DMS153 (cell line): ENCODE measurements at regions not wholly inside any gene's neighbourhood (a gene's known extent, or its start where the extent isn't known, plus 50 kb on each side); places are given as distances from the start of the nearest gene placed in this dataset.

Experiments used
- DNase-seq: peaks from one replicate; lab custom pipeline; 2025; lab: John Stamatoyannopoulos, UW

- no peak for DNase-seq
Observed at GRCh38 chr1:115203287-115203686, 114.0 kb upstream of the TSPAN2 start.

- DNase-seq, result no peak
Observed at GRCh38 chr1:115201598-115201997, 112.3 kb upstream of the TSPAN2 start.

GRCh38 chr1:115199416-115200132, 110.3 kb upstream of the TSPAN2 start:
- DNase-seq, result no peak

GRCh38 chr1:115198938-115199337, 109.6 kb upstream of the TSPAN2 start:
- DNase-seq, result no peak

- DNase-seq, result no peak
Observed at GRCh38 chr1:115196296-115196695, 107.0 kb upstream of the TSPAN2 start.

GRCh38 chr1:115194506-115194905, 105.2 kb upstream of the TSPAN2 start:
- no peak for DNase-seq

- DNase-seq, result no peak
Observed at GRCh38 chr1:115193046-115193828, 103.9 kb upstream of the TSPAN2 start.

- DNase-seq, result no peak
Observed at GRCh38 chr1:115192200-115192767, 103.0 kb upstream of the TSPAN2 start.

- no peak for DNase-seq
Observed at GRCh38 chr1:115191691-115192090, 102.4 kb upstream of the TSPAN2 start.

GRCh38 chr1:115190540-115191170, 101.4 kb upstream of the TSPAN2 start:
- no peak for DNase-seq

- DNase-seq, result no peak
Observed at GRCh38 chr1:115189814-115190539, 100.7 kb upstream of the TSPAN2 start.

- no peak for DNase-seq
Observed at GRCh38 chr1:115188680-115189395, 99.5 kb upstream of the TSPAN2 start.

- no peak for DNase-seq
Observed at GRCh38 chr1:115186711-115187265, 97.5 kb upstream of the TSPAN2 start.

GRCh38 chr1:115185336-115185735, 96.0 kb upstream of the TSPAN2 start:
- no peak for DNase-seq

- no peak for DNase-seq
Observed at GRCh38 chr1:115184951-115185331, 95.6 kb upstream of the TSPAN2 start.

- DNase-seq, result no peak
Observed at GRCh38 chr1:115184260-115184950, 95.1 kb upstream of the TSPAN2 start.

- no peak for DNase-seq
Observed at GRCh38 chr1:115183721-115184259, 94.5 kb upstream of the TSPAN2 start.

GRCh38 chr1:115183158-115183557, 93.9 kb upstream of the TSPAN2 start:
- no peak for DNase-seq

- no peak for DNase-seq
Observed at GRCh38 chr1:115182012-115182715, 92.9 kb upstream of the TSPAN2 start.

- no peak for DNase-seq
Observed at GRCh38 chr1:115181231-115181630, 91.9 kb upstream of the TSPAN2 start.
